ENCODE measurements at regions not wholly inside any gene's neighbourhood (a gene's known extent, or its start where the extent isn't known, plus 50 kb on each side); places are given as distances from the start of the nearest gene placed in this dataset.

GRCh38 chr3:87175732-87176131 is 51.4 kb upstream of the CHMP2B start:
- no peak for DNase-seq

DNA sequence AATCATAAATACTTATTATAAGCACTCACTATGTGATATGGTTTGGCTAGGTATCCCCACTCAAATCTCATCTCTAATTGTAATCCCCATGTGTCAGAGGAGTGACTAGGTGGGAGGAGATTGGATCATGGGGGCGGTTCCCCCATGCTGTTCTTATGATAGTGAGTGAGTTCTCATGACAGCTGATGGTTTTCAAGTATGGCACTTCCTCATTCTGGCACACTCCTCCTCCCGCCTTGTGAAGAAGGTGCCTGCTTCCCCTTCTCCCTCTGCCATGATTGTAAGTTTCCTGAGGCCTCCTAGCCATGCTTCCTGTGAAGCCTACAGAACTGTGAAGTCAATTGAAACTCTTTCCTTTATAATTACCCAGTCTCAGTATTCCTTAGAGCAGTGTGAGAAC is 53.3 kb upstream of the CHMP2B start:
- no peak for DNase-seq

GRCh38 chr3:87173071-87173470 is 54.0 kb upstream of the CHMP2B start:
- DNase-seq: no peak

GRCh38 chr3:87167628-87168456 is 59.3 kb upstream of the CHMP2B start:
- DNase-seq: peak; percentile 28

DNA sequence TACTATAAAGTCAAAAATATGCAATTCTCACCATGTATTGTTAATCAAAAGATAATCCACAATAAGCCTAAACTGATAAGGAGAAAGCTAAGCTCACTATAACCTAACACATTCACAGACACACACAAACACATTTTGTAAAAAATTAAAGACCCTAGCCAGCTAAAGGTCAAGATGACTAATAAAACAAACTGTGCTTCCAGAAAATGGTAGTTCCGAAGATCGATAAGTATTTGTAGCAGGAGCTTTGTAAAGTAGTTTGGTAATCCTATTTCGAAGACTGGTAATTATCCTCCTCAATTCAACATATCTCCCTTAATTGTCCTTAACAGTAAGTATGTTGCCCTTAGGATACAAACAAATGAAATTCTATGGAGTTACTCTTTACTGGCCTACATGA is 62.9 kb upstream of the CHMP2B start:
- DNase-seq: no peak

GRCh38 chr3:87161851-87162250 is 65.3 kb upstream of the CHMP2B start:
- DNase-seq: no peak

DNA sequence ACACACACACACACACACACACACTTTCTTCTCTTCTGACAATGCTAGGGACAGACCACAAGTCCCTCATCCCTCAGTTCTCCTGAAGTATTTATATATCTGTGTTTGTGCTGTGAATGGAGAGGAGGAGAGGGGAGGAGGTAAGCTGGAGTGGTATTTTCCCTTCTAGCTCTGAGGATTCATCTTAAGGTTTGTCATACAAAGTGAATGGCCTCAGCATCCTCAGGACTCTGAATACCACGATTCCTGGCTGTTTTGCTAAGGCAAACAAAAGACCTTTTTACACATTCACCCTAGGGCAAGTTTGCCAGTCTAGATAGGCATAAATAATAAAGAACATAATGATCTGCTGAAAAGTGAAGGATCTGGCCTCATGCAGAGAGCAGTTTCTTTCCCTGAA is 65.7 kb upstream of the CHMP2B start:
- no peak for DNase-seq

DNA sequence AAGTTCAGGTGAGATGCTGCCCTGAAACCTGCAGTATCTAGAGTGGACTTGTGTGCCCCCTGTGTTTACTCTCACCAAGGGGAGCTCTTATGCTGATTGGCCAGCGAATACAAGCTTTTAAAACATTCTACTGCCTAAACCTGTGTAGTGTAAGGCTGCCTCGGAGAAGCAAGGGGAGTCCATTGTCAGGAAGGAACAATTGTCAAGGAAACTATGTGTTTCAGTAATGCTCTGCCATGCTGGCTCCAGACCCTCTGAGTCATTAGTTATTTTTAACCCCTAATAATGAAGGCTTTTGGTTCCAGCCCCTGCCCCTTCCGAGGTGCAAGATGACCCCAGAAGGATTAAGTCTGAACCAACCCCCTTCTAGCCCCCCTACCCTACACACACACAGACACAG is 66.1 kb upstream of the CHMP2B start:
- DNase-seq: no peak

DNA sequence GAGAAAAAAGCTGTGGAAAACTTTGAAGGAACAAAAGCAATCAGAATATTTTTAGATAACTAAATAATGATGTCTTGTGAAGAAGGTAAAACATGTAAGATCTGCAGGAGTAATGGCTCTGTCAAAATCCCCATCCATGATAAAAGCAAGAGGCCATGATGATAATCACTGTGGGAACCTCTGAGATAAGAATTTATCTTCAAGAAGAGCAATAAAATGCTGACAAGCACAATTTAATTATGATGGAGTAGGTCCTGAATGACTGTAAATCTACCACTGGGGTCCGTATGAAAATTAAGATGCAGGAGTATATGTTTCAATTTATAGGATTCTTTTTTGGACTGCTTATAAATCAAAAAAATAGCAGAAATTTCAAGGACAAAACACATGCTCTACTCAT is 68.3 kb upstream of the CHMP2B start:
- no peak for DNase-seq

GRCh38 chr3:87148020-87148419 is 79.1 kb upstream of the CHMP2B start:
- DNase-seq: no peak

DNA sequence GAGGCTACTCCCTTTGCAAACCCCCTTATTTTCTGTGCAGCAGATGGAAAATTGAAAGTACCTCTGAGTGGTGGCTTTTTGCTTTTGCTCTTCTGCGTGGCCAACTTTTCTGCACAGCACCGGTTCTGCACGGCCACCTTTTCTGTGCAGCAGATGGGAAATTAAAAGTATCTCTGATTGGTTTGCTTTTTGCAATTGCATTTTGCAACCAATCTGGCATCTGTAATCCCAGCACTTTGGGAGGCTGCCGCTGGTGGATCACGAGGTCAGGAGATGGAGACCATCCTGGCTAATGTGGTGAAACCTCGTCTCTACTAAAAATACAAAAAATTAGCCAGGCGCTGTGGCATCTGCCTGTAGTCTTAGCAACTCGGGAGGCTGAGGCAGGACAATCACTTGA is 79.5 kb upstream of the CHMP2B start:
- no peak for DNase-seq

GRCh38 chr3:87145553-87145952 is 81.6 kb upstream of the CHMP2B start:
- no peak for DNase-seq

DNA sequence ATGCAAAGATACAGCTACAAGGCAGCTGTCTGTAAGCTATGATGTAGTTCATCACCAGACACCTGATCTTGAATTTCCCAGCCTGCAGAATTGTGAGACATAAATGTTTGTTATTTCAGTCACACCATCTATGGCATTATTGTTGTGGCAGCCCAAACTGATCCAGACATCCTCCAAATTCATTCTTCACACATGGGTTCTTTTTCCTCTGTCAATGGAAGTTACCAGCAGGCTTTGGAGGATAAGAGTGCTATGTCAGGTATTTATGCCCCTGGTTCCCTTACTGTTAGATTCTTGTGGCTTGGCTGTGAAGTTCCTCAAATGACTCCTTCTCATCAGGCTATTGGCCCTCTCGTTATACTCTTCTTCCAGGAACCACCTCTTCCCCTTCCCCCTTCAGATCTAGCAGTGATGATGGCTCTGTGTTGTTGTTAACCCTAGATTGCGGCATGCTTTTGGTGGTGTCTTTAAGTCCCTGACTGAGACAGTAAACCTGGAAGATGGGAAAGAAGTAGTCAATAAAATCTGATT is 91.0 kb upstream of the CHMP2B start:
- no peak for DNase-seq

DNA sequence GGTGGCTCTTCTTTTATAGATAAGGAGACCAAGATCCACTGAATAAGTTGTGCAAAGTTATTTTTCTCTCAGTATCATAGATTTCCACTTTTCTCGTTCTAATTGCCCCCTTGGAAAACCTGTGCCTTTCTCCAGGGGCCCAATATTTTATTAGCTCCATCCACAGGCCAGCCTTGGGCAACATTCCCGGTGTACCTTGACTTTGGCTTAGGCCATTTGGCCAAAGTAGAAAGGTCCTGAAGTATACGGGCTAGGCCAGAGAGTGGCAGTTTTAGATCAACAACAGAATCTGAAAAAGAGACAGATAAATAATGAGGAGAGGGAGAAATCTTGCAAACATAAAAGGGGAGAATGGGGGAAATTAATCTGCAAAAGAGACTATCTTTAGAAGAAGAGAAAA is 91.7 kb upstream of the CHMP2B start:
- DNase-seq: no peak

GRCh38 chr3:87132801-87133200 is 94.3 kb upstream of the CHMP2B start:
- DNase-seq: no peak

DNA sequence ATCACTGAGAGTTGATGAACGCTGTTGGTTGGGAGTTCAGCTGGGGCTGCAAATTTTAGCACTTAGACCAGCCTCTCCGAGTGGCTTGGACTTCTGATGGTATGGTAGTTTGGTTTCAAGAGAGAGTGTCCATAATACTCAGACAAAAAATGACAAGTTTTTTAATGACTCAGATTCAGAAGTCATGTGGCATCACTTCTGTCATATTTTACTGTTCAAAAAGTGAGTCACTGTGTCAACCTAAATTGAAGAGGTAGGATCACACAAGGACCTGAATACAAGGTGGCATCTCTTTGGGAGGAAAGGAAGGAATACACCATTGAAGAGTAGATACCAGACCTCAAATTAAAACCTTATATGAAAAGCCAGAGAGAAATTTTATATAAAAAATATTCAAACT is 99.1 kb upstream of the CHMP2B start:
- no peak for DNase-seq

DNA sequence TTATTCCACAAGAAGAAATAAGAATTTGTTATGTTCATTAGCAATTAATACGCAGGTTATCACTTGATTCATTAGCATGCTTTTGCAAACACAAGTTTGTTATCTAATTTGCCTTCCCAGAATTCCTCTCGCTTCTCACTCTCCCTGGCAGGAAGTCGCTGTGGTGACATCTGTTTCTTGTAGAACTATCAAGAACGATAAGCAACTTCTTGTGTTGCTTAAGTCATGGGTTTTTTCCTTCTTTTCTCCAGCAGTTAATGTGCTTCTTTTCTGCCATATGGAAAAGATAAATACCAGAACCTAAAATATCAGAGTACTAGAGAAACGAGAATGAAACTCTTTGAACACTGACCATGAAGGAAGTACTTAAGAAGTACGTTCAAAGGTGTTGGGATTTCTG is 99.8 kb upstream of the CHMP2B start:
- DNase-seq: no peak

- DNase-seq: no peak
Measured at GRCh38 chr3:87126321-87126720, 100.8 kb upstream of the CHMP2B start.

GRCh38 chr3:87125116-87125515 is 102.0 kb upstream of the CHMP2B start:
- no peak for DNase-seq

DNA sequence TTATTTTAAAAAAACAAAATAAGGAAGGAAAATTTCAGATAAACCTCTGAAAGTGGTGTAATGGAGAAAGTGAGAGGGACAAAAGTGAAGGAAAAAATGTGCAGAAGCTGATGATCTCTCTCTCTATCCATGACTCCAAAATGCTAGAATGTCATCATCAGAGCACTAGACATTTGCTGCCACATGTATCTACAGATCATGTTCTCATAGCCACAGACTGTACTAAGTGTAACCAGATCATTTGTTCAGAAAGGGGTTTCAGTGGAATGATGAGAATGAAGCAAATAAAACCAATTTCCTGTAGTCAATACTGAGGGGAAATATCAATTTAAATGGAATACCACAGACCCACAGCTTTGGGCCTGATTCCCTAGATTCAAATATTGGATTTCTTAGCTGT is 104.3 kb upstream of the CHMP2B start:
- no peak for DNase-seq

DNA sequence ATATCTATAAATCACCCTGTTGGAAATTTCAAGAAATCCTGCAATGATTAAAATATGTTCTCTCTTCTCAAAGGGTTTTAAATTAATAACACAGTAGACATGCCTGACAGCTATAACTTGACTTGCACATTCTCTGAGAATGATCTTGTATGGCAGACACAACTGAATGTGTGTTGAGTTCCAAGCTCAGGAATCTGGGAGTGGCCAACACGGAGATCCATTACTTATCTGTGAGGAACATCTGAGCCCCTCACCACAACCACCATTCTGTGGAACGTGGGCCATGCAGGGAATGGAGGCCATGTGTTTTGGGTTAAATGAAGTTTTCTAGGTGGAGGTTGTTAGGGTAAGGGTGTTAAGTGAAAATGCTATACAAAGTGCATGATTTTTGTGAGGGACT is 105.3 kb upstream of the CHMP2B start:
- no peak for DNase-seq

DNA sequence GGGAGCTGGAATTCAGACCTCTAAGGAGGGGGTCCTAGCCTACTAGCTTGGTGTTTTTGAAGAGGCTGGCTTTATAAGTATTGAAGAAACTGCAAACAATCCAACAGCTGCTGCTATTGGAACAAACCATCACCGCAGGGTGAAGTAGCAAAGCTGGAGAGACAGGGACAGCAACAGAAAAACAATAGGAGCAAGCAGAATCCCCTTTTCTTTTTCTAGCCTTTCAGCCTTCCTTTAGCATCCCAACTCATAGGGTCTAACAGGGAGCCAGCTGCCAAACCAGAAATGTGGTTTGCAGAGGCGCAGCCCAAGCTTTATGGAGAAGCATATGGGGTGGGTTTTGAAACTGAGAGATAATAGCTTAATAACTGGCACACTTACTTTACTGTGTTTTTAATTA is 106.2 kb upstream of the CHMP2B start:
- no peak for DNase-seq

DNA sequence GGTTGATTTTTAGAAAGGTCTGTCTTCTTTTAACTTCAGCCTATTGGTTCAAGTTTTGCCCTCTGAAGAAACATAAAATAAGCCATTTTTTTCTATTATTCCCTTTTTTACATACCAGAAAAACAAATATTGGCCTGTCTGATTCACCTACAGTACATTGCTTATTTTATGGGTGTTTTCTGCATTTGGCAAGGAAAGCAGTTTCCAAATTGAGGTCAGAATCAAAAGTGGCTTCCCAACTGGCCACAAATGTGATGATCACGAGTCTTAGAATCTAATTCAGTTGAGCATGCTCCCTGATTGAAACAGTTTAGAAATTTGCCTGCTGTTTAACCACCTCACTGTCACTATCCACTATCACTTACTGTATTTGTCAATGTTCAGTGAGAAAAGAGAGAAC is 106.9 kb upstream of the CHMP2B start:
- no peak for DNase-seq

- no peak for DNase-seq
Measured at GRCh38 chr3:87109465-87109864, 117.6 kb upstream of the CHMP2B start.
